ENCODE measurements at regions not wholly inside any gene's neighbourhood (a gene's known extent, or its start where the extent isn't known, plus 50 kb on each side); places are given as distances from the start of the nearest gene placed in this dataset.
"Not testable (repeated sequence)": the region's sequence is repeated elsewhere in the genome, so short reads cannot be mapped to it uniquely, and the experiment has no call there.

- DNase-seq (no peak), ATAC-seq (no peak)
- 82 to 89% (median 84%) methylated on average over 2 of the region's 2 CpGs for WGBS, 4 donors
- Histone ChIP-seq H3K4me1 (no peaks in the 10 kb centered on the region), H3K27ac (no peak overlapping the region), H3K4me3 (no peak overlapping the region), H3K36me3 (no peaks in the 10 kb centered on the region), H3K27me3 (no peaks in the 10 kb centered on the region), H3K9me3 (no peaks in the 10 kb centered on the region)
- TF ChIP-seq CTCF (IDR thresholded peaks at IDR 0.05) (no peak), POLR2A (IDR thresholded peaks at IDR 0.05) (no peak)
- intact Hi-C loops (cut with DNase I): no loop called here
Observed at GRCh38 chr2:34159901-34160300, 560.8 kb upstream of the FAM98A start.

- no peak for DNase-seq
- Histone ChIP-seq H3K27me3 (no peaks in the 10 kb centered on the region), H3K4me3 (no peak overlapping the region), H3K36me3 (no peaks in the 10 kb centered on the region), H3K9me3 (peaks cover 0 to 7% (median 0%) of the 10 kb centered on the region in 12 donors), H3K4me1 (no peaks in the 10 kb centered on the region), H3K27ac (no peak overlapping the region)
- WGBS, 4 donors: 64 to 76% (median 72%) methylated on average over 1 of the region's 1 CpG
- ATAC-seq: no peak
- no peak for TF ChIP-seq POLR2A (IDR thresholded peaks at IDR 0.05)
- no peak for TF ChIP-seq CTCF (IDR thresholded peaks at IDR 0.05)
- intact Hi-C loops (cut with DNase I): no loop called here
Observed at GRCh38 chr2:34153484-34153883, 554.4 kb upstream of the FAM98A start.

GRCh38 chr2:34147780-34148179, 548.7 kb upstream of the FAM98A start:
- ATAC-seq (no peak), DNase-seq (no peak)
- intact Hi-C loops (cut with DNase I): no loop called here
- peaks cover 0 to 8% (median 0%) of the 10 kb centered on the region in 12 donors for H3K9me3 ChIP-seq
- no peaks in the 10 kb centered on the region for H3K27me3 ChIP-seq
- 87 to 93% (median 90%) methylated on average over 8 of the region's 8 CpGs; no CpG with 5 or more reads in 1 of the 4 donors for WGBS, 4 donors
- no peak overlapping the region for H3K4me3 ChIP-seq
- H3K4me1 ChIP-seq: no peaks in the 10 kb centered on the region
- no peaks in the 10 kb centered on the region for H3K36me3 ChIP-seq
- TF ChIP-seq CTCF (IDR thresholded peaks at IDR 0.05) (no peak), POLR2A (IDR thresholded peaks at IDR 0.05) (no peak)
- no peak overlapping the region for H3K27ac ChIP-seq

GRCh38 chr2:34143149-34143548, 544.0 kb upstream of the FAM98A start:
- H3K27me3 ChIP-seq: no peaks in the 10 kb centered on the region
- TF ChIP-seq CTCF (IDR thresholded peaks at IDR 0.05) (no peak), POLR2A (IDR thresholded peaks at IDR 0.05) (no peak)
- peaks cover 0 to 7% (median 0%) of the 10 kb centered on the region in 12 donors for H3K9me3 ChIP-seq
- no peaks in the 10 kb centered on the region for H3K36me3 ChIP-seq
- no peaks in the 10 kb centered on the region for H3K4me1 ChIP-seq
- ATAC-seq (no peak), DNase-seq (no peak)
- 65 to 73% (median 69%) methylated on average over 1 of the region's 1 CpG for WGBS, 4 donors
- no peak overlapping the region for H3K27ac ChIP-seq
- intact Hi-C loops (cut with DNase I): no loop called here
- no peak overlapping the region for H3K4me3 ChIP-seq

GRCh38 chr2:34142531-34143008, 543.5 kb upstream of the FAM98A start:
- DNase-seq; intact Hi-C loops (cut with DNase I): not testable (repeated sequence)
- whole genome bisulfite sequencing, 4 donors: 89 to 95% (median 93%) methylated on average over 11 to 18 of the region's 18 CpGs

GRCh38 chr2:34133065-34133464, 534.0 kb upstream of the FAM98A start:
- H3K4me3 ChIP-seq; H3K9me3 ChIP-seq; H3K27me3 ChIP-seq; DNase-seq; H3K4me1 ChIP-seq; intact Hi-C loops (cut with DNase I); H3K36me3 ChIP-seq; H3K27ac ChIP-seq; ATAC-seq: not testable (repeated sequence)
- 89 to 95% (median 93%) methylated on average over 8 to 24 of the region's 24 CpGs for WGBS, 4 donors

More at GRCh38 chr2:34142531-34143008, 543.5 kb upstream of the FAM98A start:
- H3K27ac ChIP-seq, H3K27me3 ChIP-seq, H3K9me3 ChIP-seq, H3K36me3 ChIP-seq, ATAC-seq, H3K4me3 ChIP-seq, H3K4me1 ChIP-seq: not testable (repeated sequence)
